GM12878 (cell line): ENCODE measurements at regions not wholly inside any gene's neighbourhood (a gene's known extent, or its start where the extent isn't known, plus 50 kb on each side); places are given as distances from the start of the nearest gene placed in this dataset.

Experiments used
- ATAC-seq: fragments of 200-7000 bp; cut with Tn5 transposase; 3 replicates; pipeline ENCODE4 v1.9.1; 2020; ENCODE audit warnings: mild to moderate bottlenecking, moderate library complexity
- BruUV-seq: library from RNA; stranded (reverse); fragments of 400-500 nt; replicated peaks from 2 replicates; lab custom pipeline; 2021; lab: Mats Ljungman, UMichigan
- CTCF ChIA-PET: fragments of 300-600 bp; sonication (Branson Sonifier 250); formaldehyde crosslinking; extraction: SDS; loops from one replicate; lab custom pipeline; 2021; ENCODE audit warnings: inconsistent platforms; lab: Yijun Ruan, JAX
- POLR2A ChIA-PET: fragments of 350-600 bp; formaldehyde crosslinking; extraction: SDS; loops from one replicate; lab custom pipeline; 2021; ENCODE audit warnings: inconsistent platforms; lab: Charles Lee
- RAD21 ChIA-PET: fragments of 300-600 bp; sonication (Branson Sonifier 250); formaldehyde crosslinking; loops from one replicate; lab custom pipeline; 2023; ENCODE audit warnings: antibody characterized with exemption; ENCODE audit not compliant: unreplicated experiment; lab: Charles Lee
- SMC1A ChIA-PET: fragments of 300-600 bp; sonication (Branson Sonifier 250); formaldehyde crosslinking; loops from one replicate; lab custom pipeline; 2023; ENCODE audit not compliant: unreplicated experiment, uncharacterized antibody; lab: Charles Lee
- DNase-seq: peaks from one replicate; pipeline ENCODE4 v3.0.0-alpha.2; 2011; ENCODE audit warnings: low read depth, low spot score
- FAIRE-seq: peaks from 3 replicates; lab custom pipeline; 2011; peaks lifted over from hg19 to GRCh38; lab: Jason Lieb, UNC
- H2AFZ ChIP-seq: 2 replicates; pipeline ENCODE4 v1.6.0; 2011; ENCODE audit warnings: low read depth, low read length, control low read depth; ENCODE audit not compliant: control insufficient read depth
- H3K27ac ChIP-seq: 2 replicates; pipeline ENCODE4 v1.5.1; 2011; ENCODE audit warnings: control low read depth; ENCODE audit not compliant: control insufficient read depth, insufficient read depth
- H3K27me3 ChIP-seq, 2 experiments: replicated peaks in 1 of 2; 2 replicates each; pipeline versions ENCODE4 v1.6.0 to v1.6.1; 2011; ENCODE audit warnings: low read length in 1 of 2; ENCODE audit not compliant: control insufficient read depth in 2 of 2, insufficient read depth in 2 of 2
- H3K36me3 ChIP-seq, 2 experiments: 2 replicates each; pipeline ENCODE4 v1.5.1; 2011; ENCODE audit warnings: low read length in 1 of 2; ENCODE audit not compliant: control insufficient read depth in 2 of 2, insufficient read depth in 2 of 2
- H3K4me1 ChIP-seq: 2 replicates; pipeline ENCODE4 v1.6.1; 2011; ENCODE audit warnings: mild to moderate bottlenecking, low read length, moderate library complexity, mixed read lengths; ENCODE audit not compliant: control insufficient read depth, insufficient read depth
- H3K4me2 ChIP-seq: 2 replicates; pipeline ENCODE4 v1.6.0; 2011; ENCODE audit warnings: control low read depth; ENCODE audit not compliant: control insufficient read depth, insufficient read depth
- H3K4me3 ChIP-seq: fragments of 200-600 bp; sonication (generic); 2 replicates; pipeline ENCODE4 v1.5.1; 2016
- H3K79me2 ChIP-seq: 2 replicates; pipeline ENCODE4 v1.6.0; 2011; ENCODE audit warnings: low read length; ENCODE audit not compliant: control insufficient read depth, insufficient read depth
- H3K9ac ChIP-seq: 2 replicates; pipeline ENCODE4 v1.8.0; 2011; ENCODE audit warnings: low read length, control low read depth, mixed read lengths; ENCODE audit not compliant: control insufficient read depth, insufficient read depth
- H3K9me3 ChIP-seq: replicated peaks from 3 replicates; pipeline ENCODE4 v1.5.1; 2011; ENCODE audit warnings: mild to moderate bottlenecking, low read length; ENCODE audit not compliant: control insufficient read depth, insufficient read depth
- H4K20me1 ChIP-seq: 2 replicates; pipeline ENCODE4 v1.6.0; 2011; ENCODE audit not compliant: control insufficient read depth, insufficient read depth
- CHD1 ChIP-seq: IDR thresholded peaks from 2 replicates; pipeline ENCODE4 v1.6.1; 2012; ENCODE audit warnings: low read depth, low read length, improper control_type of control experiment
- ESRRA ChIP-seq: IDR thresholded peaks from 2 replicates; pipeline ENCODE4 v1.6.1; 2012; ENCODE audit warnings: mild to moderate bottlenecking, low read length, improper control_type of control experiment
- SIX5 ChIP-seq: IDR thresholded peaks from 2 replicates; pipeline ENCODE4 v1.6.1; 2011; ENCODE audit warnings: mild to moderate bottlenecking, low read depth, low read length, moderate library complexity; ENCODE audit not compliant: severe bottlenecking
- SMAD5 ChIP-seq: IDR thresholded peaks from 2 replicates; pipeline ENCODE4 v1.6.1; 2016; ENCODE audit warnings: antibody characterized with exemption, low read depth
- SPI1 ChIP-seq: IDR thresholded peaks from 2 replicates; pipeline ENCODE4 v1.6.1; 2011; ENCODE audit warnings: low read depth, mild to moderate bottlenecking, low read length, moderate library complexity, borderline replicate concordance; ENCODE audit not compliant: insufficient read depth
- TCF12 ChIP-seq: IDR thresholded peaks from 2 replicates; pipeline ENCODE4 v1.6.1; 2011; ENCODE audit warnings: low read depth, mild to moderate bottlenecking, low read length
- ZNF274 ChIP-seq: IDR thresholded peaks from one replicate; pipeline ENCODE4 v1.8.0; 2011; ENCODE audit not compliant: insufficient read length, insufficient read depth
- WGBS: methylation state at CpG from one replicate; pipeline ENCODE4 v1.1.6; 2016; ENCODE audit warnings: low lambda C conversion rate; ENCODE audit not compliant: insufficient replicate concordance, insufficient coverage; ENCODE audit errors: missing lambda C conversion rate; 5-methylcytosine and 5-hydroxymethylcytosine counted together
- in situ Hi-C: fragments of 300-500 bp; cut with MboI; formaldehyde crosslinking; loops from 9 replicates; pipeline ENCODE4 v1.14.3; 2018; ENCODE audit warnings: mixed read lengths
- intact Hi-C: fragments of 100-400 bp; cut with micrococcal nuclease; formaldehyde crosslinking; loops from one replicate; pipeline ENCODE4 v1.14.2; 2022; ENCODE audit not compliant: unreplicated experiment
- TF ChIP-seq, protein P1 (sequence below): IDR thresholded peaks from 2 replicates; pipeline ENCODE4 v1.6.1; 2012; ENCODE audit warnings: improper control_type of control experiment, low read depth, low read length; ENCODE audit not compliant: insufficient replicate concordance
- TF ChIP-seq, protein P2 (sequence below): fragments of 450-650 bp; IDR thresholded peaks from 2 replicates; pipeline ENCODE4 v1.6.1; 2016; ENCODE audit warnings: mild to moderate bottlenecking, moderate library complexity, borderline replicate concordance
- TF ChIP-seq, protein P3 (sequence below): IDR thresholded peaks from 2 replicates; pipeline ENCODE4 v1.6.1; 2011; ENCODE audit warnings: low read depth, low read length, improper control_type of control experiment, borderline replicate concordance

DNA sequence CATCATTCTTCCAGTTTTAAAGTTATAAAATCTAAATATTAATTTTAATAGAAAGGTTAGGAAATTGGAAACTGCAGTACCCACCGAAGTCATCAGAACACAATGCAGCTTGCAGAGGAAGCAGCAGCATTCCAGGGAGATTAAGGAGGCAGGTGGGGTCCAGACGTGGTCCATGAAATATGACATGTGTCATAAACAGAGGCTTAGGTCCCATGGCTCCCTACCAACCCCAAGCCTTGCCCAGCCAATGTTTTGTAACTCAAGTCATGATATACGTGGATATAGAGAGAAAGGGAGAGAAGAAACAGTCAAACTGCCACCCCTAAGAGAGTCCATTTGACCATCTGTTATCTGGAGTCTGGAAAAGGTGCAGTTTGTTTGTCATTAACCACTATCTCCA, 670.0 kb downstream of the TOX3 start:
- Histone ChIP-seq H3K27me3 (no peaks in the 10 kb centered on the region), H3K79me2 (no peaks in the 10 kb centered on the region), H3K4me3 (no peak overlapping the region), H2AFZ (no peak overlapping the region), H3K4me2 (no peak overlapping the region), H3K9ac (no peak overlapping the region)
- 20% methylated on average over 3 of the region's 3 CpGs for WGBS
- ChIA-PET CTCF (no interaction called here), RAD21 (no interaction called here), SMC1A (no interaction called here)
- no peak for DNase-seq
- no peak for FAIRE-seq
- no peak for ATAC-seq
- TF ChIP-seq TCF12 (no peak), SIX5 (no peak), ESRRA (no peak), CHD1 (no peak), SPI1 (no peak), SMAD5 (no peak), ZNF274 (no peak)
- TF ChIP-seq, protein P1, sequence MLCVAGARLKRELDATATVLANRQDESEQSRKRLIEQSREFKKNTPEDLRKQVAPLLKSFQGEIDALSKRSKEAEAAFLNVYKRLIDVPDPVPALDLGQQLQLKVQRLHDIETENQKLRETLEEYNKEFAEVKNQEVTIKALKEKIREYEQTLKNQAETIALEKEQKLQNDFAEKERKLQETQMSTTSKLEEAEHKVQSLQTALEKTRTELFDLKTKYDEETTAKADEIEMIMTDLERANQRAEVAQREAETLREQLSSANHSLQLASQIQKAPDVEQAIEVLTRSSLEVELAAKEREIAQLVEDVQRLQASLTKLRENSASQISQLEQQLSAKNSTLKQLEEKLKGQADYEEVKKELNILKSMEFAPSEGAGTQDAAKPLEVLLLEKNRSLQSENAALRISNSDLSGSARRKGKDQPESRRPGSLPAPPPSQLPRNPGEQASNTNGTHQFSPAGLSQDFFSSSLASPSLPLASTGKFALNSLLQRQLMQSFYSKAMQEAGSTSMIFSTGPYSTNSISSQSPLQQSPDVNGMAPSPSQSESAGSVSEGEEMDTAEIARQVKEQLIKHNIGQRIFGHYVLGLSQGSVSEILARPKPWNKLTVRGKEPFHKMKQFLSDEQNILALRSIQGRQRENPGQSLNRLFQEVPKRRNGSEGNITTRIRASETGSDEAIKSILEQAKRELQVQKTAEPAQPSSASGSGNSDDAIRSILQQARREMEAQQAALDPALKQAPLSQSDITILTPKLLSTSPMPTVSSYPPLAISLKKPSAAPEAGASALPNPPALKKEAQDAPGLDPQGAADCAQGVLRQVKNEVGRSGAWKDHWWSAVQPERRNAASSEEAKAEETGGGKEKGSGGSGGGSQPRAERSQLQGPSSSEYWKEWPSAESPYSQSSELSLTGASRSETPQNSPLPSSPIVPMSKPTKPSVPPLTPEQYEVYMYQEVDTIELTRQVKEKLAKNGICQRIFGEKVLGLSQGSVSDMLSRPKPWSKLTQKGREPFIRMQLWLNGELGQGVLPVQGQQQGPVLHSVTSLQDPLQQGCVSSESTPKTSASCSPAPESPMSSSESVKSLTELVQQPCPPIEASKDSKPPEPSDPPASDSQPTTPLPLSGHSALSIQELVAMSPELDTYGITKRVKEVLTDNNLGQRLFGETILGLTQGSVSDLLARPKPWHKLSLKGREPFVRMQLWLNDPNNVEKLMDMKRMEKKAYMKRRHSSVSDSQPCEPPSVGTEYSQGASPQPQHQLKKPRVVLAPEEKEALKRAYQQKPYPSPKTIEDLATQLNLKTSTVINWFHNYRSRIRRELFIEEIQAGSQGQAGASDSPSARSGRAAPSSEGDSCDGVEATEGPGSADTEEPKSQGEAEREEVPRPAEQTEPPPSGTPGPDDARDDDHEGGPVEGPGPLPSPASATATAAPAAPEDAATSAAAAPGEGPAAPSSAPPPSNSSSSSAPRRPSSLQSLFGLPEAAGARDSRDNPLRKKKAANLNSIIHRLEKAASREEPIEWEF, result no peak
- TF ChIP-seq, protein P2, sequence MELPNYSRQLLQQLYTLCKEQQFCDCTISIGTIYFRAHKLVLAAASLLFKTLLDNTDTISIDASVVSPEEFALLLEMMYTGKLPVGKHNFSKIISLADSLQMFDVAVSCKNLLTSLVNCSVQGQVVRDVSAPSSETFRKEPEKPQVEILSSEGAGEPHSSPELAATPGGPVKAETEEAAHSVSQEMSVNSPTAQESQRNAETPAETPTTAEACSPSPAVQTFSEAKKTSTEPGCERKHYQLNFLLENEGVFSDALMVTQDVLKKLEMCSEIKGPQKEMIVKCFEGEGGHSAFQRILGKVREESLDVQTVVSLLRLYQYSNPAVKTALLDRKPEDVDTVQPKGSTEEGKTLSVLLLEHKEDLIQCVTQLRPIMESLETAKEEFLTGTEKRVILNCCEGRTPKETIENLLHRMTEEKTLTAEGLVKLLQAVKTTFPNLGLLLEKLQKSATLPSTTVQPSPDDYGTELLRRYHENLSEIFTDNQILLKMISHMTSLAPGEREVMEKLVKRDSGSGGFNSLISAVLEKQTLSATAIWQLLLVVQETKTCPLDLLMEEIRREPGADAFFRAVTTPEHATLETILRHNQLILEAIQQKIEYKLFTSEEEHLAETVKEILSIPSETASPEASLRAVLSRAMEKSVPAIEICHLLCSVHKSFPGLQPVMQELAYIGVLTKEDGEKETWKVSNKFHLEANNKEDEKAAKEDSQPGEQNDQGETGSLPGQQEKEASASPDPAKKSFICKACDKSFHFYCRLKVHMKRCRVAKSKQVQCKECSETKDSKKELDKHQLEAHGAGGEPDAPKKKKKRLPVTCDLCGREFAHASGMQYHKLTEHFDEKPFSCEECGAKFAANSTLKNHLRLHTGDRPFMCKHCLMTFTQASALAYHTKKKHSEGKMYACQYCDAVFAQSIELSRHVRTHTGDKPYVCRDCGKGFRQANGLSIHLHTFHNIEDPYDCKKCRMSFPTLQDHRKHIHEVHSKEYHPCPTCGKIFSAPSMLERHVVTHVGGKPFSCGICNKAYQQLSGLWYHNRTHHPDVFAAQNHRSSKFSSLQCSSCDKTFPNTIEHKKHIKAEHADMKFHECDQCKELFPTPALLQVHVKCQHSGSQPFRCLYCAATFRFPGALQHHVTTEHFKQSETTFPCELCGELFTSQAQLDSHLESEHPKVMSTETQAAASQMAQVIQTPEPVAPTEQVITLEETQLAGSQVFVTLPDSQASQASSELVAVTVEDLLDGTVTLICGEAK, result no peak
- TF ChIP-seq, protein P3, sequence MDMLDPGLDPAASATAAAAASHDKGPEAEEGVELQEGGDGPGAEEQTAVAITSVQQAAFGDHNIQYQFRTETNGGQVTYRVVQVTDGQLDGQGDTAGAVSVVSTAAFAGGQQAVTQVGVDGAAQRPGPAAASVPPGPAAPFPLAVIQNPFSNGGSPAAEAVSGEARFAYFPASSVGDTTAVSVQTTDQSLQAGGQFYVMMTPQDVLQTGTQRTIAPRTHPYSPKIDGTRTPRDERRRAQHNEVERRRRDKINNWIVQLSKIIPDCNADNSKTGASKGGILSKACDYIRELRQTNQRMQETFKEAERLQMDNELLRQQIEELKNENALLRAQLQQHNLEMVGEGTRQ, result no peak
- TF ChIP-seq, all 136 proteins: peak for 0
- BruUV-seq, result no TSS peak
- no peak overlapping the region for H3K27ac ChIP-seq
- in situ Hi-C loops, result no loop called here
- no peaks in the 10 kb centered on the region for H4K20me1 ChIP-seq
- no peaks in the 10 kb centered on the region for H3K9me3 ChIP-seq
- no peaks in the 10 kb centered on the region for H3K36me3 ChIP-seq
- H3K4me1 ChIP-seq, result no peaks in the 10 kb centered on the region
- POLR2A ChIA-PET, result no interaction called here
- intact Hi-C loops, result no loop called here
